ENCODE measurements at regions not wholly inside any gene's neighbourhood (a gene's known extent, or its start where the extent isn't known, plus 50 kb on each side); places are given as distances from the start of the nearest gene placed in this dataset.
"Not testable (repeated sequence)": the region's sequence is repeated elsewhere in the genome, so short reads cannot be mapped to it uniquely, and the experiment has no call there.

DNA sequence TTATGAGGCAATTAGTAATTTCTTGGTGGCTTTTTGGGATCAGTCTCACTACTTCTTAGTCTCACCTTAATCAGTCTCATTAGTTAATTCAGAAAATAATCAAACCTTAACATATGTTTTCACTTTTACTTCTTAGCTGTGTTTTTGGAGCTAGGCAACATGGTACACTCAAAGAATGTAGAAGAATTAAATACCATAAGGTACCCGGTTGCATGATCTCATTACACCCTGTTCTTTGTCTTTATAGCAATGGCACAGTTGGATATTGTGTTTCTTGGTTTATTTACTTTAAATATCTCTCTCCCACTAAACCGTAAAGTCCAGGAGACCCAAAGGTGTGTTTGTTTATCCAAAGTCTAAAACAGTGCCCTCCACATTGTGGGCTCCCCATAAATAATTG is 132.3 kb downstream of the TNFSF18 start:
- DNase-seq, result no peak

DNA sequence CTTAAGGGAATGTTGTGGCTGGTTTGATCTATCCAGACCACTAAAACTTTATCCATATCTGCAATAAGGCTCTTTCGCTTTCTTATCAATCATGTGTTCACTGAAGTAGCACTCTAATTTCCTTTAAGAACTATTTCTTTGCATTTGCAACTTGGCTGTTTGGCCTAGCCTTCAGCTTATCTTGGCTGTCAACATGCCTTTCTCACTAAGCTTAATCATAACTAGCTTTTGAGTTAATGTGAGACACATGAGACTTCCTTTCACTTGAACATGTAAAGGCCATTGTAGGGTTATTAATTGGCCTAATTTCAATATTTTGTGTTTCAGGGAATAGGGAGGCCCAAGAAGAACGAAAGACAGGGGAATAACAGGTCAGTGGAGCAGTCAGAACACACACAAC is 124.7 kb downstream of the TNFSF18 start:
- DNase-seq, result no peak

DNA sequence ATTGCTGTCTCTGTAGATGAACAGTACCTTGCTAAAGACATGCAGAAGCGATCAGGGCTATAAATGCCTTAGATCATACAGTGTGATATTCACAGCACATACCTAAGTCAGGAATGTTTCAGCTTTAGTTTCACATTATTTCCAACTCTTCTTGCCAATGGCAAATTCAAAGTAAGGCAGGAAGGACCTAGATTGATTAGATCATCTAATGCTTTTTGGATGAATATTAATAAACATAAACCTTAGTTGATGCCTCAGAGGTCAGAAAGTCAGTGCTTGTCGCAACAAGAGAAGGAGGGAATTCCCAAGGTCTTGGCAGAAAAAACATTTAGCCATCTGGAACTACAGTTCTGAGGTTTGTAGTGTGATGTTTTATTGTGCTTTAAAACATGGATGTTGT is 122.3 kb downstream of the TNFSF18 start:
- DNase-seq, result no peak

DNA sequence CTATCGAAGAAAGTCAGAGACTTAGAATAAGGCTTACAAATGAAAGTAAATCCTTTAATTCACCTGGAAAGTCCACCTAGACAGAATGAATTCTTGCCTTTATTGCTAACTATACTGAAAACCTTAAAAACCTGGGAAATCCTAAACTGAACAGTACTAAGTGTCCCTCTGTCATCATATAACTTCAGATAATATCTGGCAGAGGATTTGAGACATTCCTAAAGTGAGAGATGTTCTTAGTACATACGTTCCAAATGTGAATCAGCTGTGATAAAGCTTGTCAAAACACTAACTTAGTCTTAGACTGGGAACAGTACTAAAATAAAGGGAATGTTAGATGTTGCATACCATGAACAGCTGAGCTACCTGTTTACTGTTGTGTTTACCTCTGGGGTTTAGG is 121.7 kb downstream of the TNFSF18 start:
- DNase-seq, result no peak

DNA sequence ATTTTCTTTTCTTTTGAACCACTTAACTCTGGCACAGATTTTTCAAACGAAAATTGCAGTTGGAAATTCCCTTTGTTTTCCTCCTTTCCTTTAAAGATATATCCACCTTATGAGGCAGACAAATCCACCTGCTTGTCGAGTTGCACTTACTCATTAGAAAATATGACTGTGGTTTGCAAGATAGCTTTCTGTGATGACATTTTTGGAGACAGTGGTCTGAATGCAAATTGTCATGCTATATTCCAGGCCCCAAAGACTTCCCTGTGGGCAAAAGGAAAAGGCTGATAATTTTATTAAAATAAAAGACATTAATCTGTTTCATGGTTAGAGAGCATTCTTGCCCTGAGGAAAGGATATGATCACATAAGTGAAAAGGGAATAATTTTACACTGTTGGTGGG is 120.6 kb downstream of the TNFSF18 start:
- DNase-seq, result no peak

DNA sequence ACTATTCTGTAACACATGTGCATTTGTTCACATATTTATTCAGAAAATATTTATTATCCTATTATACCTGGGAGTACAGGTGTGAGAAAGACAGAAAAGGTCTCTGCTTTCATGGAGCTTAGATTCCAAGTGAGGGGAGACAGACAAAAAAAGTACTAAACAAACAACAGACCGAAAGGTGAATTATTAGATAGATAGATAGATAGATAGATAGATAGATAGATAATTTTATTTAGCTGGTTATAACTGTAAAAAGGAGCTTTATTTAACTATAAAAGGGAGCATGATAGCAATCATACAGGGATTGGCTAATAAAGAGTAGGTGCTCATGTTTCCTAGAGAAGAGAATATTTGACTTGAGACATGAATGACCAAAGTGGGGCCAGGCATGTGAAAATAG is 119.4 kb downstream of the TNFSF18 start:
- DNase-seq, result no peak

DNA sequence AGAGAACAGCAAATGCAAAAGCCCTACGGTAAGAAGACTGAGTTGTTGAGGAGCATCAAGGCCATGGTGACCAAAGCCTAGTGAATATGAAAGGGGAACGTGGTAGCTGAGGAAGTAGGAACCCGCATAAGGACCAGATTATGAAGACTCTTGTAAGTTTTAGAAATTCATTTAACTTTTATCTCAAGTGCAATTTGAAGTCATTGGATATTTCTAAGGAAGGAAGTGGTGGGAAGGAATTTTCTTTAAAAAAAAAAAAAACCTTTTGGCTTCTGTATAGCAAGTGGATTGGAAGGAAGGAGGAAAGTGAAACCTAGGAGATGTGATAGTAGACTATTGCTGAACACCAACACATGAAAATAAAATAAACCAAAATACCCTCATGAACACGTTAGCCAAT is 119.0 kb downstream of the TNFSF18 start:
- no peak for DNase-seq

DNA sequence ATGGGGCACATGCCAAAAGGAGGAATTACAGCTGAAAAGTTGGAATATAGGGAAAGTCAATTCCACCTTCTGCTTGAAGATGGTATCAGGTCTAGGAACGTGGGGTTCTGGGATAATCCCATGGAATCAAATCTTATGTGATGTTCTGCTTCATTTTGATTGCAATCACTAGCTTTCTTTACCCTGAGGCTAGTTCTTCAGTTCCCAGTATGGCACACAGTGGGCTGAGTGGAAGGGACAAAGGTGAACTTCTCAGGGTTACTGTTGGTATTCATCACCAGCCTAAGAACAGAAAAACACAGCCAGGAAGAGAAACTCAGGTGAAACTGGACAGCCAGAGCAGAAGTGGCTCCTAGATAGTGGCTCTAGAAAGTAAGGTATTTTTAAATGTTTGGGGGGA is 117.8 kb downstream of the TNFSF18 start:
- DNase-seq, result no peak

DNA sequence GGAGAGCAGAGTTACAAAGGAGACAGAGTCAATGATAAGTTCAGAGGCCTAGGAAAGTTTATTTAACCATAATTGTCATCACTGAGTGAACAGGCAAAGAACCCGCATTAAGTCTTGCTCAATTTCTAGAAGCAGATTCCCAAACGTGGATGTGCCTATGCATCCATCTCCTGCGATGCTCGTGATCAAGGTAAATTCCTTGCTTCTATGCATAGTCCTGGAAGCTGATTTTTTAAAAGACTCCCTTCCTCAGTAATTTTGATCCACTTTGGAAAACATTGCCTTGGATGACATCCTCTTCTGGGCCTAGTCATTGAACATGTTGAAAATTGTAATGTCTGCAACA is 116.4 kb downstream of the TNFSF18 start:
- DNase-seq, result no peak

DNA sequence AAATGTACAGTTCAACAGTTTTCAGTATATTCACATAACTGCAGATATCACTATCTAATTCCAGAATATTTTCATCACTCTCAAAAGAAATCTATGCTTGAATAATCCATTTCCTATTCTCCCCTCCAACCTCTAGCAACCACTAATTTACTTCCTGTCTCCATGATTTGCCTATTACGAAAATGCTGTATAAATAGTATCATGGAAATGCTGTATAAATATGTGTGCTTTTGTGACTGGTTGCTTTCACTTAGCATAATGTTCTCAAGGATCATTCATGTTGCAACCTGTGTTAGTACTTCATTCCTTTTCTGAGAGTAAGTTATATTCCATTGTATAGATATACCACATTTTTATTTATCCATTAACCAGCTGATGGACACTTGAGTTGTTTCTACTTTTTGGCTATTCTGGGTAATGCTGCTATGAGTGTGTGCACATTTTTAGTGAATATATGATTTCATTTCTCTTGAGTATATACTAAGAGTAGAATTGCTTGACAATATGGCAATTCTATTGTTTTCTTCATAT is 115.6 kb downstream of the TNFSF18 start:
- DNase-seq, result no peak

DNA sequence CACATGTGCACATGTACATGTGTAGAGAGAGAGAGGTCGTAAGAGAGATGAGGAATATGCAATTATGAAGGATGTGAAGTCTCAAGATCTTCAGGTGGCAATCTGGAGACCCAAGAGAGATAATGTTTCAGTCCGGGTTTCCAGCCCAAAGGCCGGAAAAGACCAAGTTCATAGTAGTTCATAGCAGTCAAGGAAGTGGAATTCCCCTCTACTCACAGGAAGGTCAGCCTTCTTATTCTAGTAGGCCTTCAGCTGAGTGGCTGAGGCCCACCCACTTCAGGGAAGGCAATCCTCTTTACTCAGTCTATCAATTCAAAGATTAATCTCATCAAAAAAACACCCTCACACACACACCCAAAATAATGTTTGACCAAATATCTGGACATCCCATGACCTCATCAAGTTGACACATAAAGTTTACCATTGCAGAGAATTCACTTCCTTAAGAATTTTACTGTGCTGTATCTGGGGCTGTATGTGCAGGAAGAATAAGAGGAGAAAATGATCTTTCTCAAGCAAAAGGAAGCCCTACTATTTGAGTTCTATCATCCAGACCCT is 114.6 kb downstream of the TNFSF18 start:
- no peak for DNase-seq

DNA sequence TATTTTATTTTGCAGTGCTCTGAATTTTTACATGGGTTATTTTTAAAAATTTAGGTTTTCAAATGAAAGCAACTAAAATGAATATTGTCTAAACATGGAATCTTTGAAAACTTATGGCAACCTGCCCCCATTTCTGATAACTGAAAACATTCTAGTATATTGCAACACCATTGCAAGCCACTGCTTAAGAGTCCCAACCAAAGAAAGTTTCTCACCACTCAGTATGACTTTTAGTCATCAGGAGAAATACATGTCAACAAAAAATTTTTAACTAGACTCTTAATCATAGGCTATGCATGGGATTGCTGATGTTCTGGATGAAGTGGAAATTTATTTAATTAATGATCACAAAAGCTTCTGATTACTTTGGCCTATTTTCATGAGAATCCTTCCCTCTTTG is 112.1 kb downstream of the TNFSF18 start:
- DNase-seq, result no peak

DNA sequence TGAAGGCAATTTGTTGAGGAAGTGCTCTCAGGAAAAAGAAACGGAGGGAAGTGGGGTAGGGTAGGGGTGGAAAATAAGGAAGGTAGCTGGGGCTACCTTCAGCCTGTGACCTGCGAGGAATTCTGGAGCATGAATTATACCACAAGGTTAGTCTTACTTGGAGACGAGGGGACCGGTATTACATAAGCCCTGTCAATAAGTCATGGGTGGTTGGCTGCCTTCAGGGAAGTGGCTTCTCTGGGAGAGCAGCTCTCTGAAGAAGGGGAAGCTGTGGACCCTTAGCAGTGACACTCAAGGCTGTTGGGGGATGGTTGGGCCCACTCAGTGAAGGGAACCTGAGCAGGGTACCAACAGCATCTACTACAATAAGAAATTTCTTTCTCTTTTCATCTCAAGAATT is 111.3 kb downstream of the TNFSF18 start:
- no peak for DNase-seq

DNA sequence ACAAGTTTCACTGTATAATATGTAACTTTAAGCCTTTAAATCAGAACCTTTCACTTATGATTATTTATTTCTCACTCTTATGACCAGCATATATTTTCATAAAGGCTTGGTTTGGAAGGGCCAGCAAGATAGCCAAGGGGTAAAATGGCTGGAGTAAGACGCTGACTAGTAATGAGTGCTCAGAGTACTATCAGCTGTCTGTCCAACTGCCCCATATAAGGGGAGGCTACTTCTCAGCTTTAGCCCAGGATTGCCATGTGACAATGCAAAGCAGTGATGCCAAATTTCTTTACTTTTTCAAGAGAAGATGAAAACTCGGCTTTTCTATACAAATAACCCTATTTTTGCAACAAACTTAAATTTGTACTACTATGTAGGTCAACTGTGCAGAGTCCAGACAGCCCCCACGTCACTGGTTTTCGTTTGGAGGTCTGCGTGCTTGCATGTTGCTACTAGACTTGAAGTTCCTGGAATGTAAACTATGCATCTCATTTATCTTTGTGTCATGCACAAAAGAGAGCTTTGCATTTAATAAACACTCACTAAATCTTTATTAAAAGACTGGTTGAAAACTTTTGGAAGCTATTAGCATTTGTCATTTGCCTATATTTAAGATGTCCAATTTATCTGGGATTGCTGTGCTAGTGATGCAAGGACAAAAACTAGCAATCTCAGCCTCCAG is 110.4 kb downstream of the TNFSF18 start:
- no peak for DNase-seq

DNA sequence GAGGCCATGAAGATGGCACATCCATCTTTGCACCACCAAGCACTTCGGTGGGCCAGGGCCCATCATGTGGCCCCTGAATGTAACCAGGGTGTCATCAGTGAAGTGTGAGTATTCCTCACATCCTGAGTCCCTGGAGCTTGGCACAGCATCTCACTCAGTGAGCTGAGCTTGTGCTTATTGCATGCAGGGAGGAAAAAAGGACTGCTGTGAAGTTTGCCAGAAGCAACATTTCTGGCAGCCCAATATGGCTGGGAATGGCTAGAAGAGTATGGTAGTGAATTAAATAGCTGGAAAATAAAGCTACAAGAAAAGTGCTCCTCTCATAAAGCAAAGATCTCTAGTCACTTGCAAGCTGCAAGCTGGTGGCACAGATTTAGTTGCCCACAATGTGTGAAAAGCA is 109.3 kb downstream of the TNFSF18 start:
- no peak for DNase-seq

DNA sequence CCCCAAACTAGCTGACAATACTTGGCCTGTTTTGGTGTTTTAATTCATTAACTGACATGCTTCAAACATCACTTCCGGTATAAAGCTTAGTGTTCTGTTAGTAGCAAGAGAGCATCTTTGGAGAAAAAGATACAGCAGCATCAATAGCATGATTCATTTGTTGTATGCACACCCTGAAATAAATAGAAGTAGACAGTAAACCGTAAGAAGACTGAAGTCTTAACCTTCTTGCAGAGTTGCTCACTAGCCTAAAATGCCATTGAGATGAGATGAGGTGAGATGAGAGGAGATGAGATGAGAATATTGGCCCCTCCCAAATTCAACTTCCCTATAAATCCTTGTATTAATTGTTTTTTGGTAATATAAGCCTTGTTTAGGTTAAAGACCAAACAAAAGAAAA is 108.8 kb downstream of the TNFSF18 start:
- DNase-seq, result no peak

DNA sequence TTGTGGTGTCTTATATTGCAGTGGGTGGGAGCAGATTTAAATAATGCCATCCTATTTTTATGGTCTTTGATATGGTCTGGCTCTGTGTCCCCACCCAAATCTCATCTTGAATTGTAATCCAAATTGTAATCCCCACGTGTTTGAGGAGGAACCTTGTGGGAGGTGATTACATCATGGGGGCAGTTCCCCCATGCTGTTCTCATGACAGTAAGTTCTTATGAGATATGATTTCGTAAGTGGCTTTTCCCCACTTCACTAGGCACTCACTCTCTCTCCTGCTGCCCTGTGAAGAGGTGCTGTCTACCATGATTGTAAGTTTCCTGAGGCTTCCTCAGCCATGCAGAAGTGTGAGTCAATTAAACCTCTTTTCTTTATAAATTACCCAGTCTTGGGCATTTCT is 107.6 kb downstream of the TNFSF18 start:
- DNase-seq, result not testable (repeated sequence)

DNA sequence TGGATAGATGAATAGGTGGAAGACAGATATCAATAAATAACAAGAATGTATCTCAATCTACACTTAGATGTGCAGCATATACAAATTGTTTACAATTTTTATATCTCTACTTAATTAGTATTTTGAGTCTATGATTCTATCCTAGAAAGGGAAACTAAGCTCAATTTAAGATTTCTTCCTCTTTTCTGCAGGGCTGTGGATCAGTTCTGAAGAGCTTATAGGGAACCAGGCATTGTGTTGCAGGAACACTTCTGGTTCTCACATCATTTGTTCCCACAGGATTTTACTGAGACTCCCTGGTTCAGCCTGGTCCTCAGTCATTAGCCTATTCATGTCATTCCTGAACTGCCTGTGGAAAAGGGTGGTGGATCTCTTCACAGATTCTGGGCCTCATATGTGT is 105.8 kb downstream of the TNFSF18 start:
- DNase-seq, result no peak

DNA sequence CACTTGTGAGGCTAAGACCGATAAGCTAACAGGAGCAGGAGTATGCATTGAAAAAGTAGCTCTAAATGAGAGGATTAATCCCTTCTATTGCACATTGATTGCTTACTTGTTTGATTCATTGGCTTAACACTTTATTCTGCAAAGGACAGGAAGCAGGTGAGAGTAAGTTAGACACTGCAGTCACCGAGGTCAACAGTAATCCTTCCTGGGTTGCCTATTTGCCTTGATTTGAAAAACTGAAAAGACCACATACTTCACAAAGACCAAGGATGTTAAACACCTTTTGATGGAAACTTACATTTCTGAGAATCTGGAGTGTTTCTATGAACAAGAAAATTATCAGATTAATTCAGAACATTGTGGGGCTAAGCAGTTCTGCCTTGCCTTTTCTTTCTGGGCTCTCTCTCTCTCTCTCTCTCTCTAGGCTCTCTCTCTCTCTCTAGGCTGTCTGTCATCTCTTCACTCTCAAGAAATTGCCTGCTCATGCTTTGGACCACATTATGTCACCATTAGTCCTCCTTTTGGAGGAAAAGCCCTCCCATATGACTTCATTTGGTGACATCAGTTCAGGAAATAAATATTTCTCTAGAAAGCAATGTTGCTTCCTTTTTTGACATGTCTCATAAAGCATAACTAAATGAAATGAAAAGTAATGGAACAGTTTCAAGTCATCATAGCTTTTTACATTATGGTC is 103.8 kb downstream of the TNFSF18 start:
- no peak for DNase-seq

DNA sequence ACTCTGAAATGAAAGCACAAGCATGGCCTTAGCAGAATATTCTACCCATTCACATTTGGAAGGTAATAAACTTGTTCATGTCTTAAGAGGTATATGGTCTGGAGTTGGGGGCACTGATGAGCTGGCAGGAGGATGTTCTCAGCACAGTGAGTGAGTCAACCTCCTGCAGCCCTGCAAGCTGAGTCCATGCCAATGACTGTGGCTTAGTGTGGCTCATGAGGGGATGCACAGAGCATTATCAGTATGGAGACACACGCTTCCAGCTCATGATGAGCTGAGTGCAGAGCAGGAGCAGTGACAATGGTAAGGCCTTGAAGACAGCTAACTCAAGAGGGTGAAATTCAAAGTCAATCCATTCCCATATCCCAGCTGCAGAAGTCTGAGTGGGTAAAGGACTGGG is 102.3 kb downstream of the TNFSF18 start:
- no peak for DNase-seq

DNA sequence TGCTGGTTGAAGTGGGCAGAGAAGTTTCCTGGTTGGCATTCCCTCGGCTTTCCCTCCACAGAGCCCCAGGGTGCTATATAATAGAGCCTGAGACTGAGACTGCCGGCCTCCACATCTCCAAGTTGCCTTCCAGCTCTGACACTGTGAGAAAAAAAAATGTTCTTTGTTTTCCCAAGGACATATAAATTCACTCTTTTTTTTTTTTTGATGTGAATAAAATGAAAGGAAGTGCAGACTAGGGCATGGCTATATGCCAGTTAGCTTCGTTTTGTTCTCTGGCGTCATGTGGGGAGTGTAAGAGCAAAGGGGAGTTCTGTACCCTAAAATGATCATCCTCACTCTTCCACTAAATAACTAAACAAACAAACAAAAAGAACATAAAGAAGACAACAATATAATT is 101.6 kb downstream of the TNFSF18 start:
- no peak for DNase-seq

DNA sequence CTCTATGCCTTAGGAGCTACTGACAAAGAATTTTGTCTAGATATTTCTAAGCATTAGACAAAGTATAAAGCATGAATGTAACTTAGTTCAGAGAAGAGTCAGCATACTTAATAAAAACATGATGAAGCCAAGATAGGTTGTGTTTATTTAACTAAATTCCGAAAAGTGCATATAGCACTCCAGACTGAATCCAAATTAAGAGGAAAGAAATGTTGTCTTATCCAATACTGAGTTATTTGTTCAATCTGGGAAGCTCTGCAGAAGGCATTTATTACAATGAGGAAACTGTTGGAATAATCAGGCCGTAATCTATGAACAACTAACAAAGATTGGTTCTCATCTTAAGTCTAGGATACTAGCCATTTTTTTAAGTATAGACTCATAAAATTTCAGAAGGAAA is 100.2 kb downstream of the TNFSF18 start:
- no peak for DNase-seq

DNA sequence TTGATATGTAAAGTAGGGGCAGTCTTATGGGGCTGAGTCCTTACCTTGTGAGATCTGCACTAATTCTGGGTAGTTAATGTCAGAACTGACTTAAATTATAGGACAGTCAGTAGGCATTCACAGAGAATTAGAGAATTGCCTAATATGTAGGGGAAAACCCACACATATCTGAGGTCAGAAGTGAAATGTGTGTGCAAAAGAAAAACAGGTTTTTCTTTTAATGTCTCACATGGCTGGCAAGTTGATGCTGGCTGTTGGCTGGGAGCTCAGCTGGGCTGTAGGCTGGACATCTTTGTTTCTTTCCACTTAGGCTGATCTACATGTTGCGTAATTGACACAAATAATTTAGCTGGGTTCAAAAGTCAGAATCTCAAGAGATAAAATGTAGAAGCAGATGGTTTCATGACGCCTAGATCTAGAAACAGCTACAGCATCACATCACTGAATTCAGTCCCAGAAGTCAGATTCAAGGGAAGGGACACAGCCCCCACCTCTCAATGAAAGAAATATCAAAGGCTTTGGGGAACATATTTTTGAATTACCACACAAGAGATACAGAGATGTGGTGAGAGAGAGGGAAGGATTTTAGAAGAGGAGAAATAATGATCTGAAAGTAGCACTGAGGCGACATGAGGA is 98.9 kb downstream of the TNFSF18 start:
- DNase-seq, result no peak

DNA sequence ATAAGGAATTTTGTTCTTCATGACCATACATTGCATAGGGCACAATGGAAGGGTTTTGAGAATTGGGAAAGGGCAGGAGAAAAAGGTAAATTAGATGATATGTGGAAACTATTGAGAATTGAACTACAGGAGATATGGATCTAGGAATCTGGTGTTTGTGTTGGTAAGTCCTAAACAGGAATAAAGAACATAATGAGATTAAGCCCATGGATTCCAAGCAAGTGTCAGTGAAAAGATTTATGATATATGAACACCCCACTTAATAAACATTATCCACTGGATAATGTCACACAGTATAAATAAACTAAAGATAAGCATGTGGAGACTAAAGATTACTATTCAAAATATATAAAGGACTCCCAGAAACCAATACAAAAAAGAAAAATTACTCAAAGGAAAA is 98.2 kb downstream of the TNFSF18 start:
- DNase-seq, result no peak
